Kidney (tissue), 13 donors: ENCODE measurements at regions not wholly inside any gene's neighbourhood (a gene's known extent, or its start where the extent isn't known, plus 50 kb on each side); places are given as distances from the start of the nearest gene placed in this dataset.

ENCODE experiments used
- DNase-seq, 5 donors: peaks; one replicate each; pipeline ENCODE4 v3.0.0-alpha.2; 2013 to 2020
- FAIRE-seq: peaks from 2 replicates; lab custom pipeline; 2012; peaks lifted over from hg19 to GRCh38; lab: Jason Lieb, UNC
- H3K27ac ChIP-seq, 2 donors: one replicate each; pipeline ENCODE4 v1.7.0; 2013; ENCODE audit warnings: low read depth in 2 of 2, low read length in 2 of 2, inconsistent platforms in 1 of 2
- H3K27me3 ChIP-seq: one replicate; pipeline ENCODE4 v1.7.1; 2013; ENCODE audit warnings: low read length, inconsistent platforms; ENCODE audit not compliant: control insufficient read depth, insufficient read depth
- H3K36me3 ChIP-seq, 3 donors: one replicate each; pipeline versions ENCODE4 v1.7.0 to v1.7.1; 2013; ENCODE audit warnings: low read length in 3 of 3, control low read depth in 1 of 3, inconsistent platforms in 1 of 3; ENCODE audit not compliant: insufficient read depth in 3 of 3, control insufficient read depth in 2 of 3
- H3K4me1 ChIP-seq, 3 donors: one replicate each; pipeline versions ENCODE4 v1.7.0 to v1.7.1; 2013; ENCODE audit warnings: low read length in 3 of 3, inconsistent platforms in 1 of 3, low read depth in 1 of 3; ENCODE audit not compliant: control insufficient read depth in 2 of 3, insufficient read depth in 2 of 3
- H3K4me3 ChIP-seq, 3 donors: one replicate each; pipeline versions ENCODE4 v1.7.0 to v1.8.1; 2013; ENCODE audit warnings: low read length in 3 of 3, control low read depth in 1 of 3, inconsistent platforms in 1 of 3
- H3K9ac ChIP-seq, 3 donors: one replicate each; pipeline versions ENCODE4 v1.7.0 to v1.7.1; 2013; ENCODE audit warnings: low read length in 3 of 3, control low read depth in 1 of 3, inconsistent platforms in 1 of 3
- H3K9me3 ChIP-seq, 3 donors: one replicate each; pipeline versions ENCODE4 v1.7.0 to v1.7.1; 2013; ENCODE audit warnings: low read length in 3 of 3, control low read depth in 1 of 3, inconsistent platforms in 1 of 3; ENCODE audit not compliant: control insufficient read depth in 2 of 3, insufficient read depth in 1 of 3
- intact Hi-C: fragments of 100-400 bp; cut with DNase I; formaldehyde crosslinking; loops from one replicate; pipeline ENCODE4 v1.11.1; 2022
- TF ChIP-seq, protein P1 (sequence below): IDR thresholded peaks from 3 replicates; pipeline ENCODE4 v1.5.1; 2012; ENCODE audit warnings: mild to moderate bottlenecking, moderate library complexity, borderline replicate concordance; ENCODE audit not compliant: insufficient read depth; ENCODE audit errors: extremely low read depth
- donor health status: control.
- donor health status: control.
- donor health status: control.
- donor health status: control.
- donor health status: control.
- donor health status: DM: yes; HTN: yes; CAD: no.
- donor health status: Normal renal cell carcinoma (clear cell type).

DNA sequence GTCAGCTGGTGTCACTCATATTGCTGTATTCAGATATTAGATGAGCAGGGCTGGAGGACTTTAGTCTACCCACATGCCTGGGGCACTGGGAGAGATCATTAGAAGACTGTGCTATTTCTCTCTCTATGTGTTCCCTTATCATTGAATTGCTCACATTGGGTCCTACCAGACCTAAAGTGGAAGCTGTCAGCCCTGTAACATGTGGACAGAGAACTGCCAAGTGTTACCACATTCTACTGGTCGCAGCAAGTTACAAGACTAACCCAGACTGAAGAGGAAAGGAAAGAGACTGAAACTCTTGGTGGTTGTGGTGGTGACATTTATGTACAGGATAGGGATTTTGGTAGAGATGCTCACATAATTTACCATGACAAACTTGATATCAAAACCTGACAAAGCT, 627.1 kb upstream of the FZD8 start:
- no peaks in the 10 kb centered on the region for H3K4me1 ChIP-seq
- intact Hi-C loops: no loop called here
- DNase-seq (no peak), FAIRE-seq (no peak)
- H3K9me3 ChIP-seq: no peaks in the 10 kb centered on the region
- no peak overlapping the region for H3K9ac ChIP-seq
- no peak overlapping the region for H3K4me3 ChIP-seq
- TF ChIP-seq, protein P1, sequence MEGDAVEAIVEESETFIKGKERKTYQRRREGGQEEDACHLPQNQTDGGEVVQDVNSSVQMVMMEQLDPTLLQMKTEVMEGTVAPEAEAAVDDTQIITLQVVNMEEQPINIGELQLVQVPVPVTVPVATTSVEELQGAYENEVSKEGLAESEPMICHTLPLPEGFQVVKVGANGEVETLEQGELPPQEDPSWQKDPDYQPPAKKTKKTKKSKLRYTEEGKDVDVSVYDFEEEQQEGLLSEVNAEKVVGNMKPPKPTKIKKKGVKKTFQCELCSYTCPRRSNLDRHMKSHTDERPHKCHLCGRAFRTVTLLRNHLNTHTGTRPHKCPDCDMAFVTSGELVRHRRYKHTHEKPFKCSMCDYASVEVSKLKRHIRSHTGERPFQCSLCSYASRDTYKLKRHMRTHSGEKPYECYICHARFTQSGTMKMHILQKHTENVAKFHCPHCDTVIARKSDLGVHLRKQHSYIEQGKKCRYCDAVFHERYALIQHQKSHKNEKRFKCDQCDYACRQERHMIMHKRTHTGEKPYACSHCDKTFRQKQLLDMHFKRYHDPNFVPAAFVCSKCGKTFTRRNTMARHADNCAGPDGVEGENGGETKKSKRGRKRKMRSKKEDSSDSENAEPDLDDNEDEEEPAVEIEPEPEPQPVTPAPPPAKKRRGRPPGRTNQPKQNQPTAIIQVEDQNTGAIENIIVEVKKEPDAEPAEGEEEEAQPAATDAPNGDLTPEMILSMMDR: no peak
- no peaks in the 10 kb centered on the region for H3K36me3 ChIP-seq
- no peak overlapping the region for H3K27ac ChIP-seq
- no peaks in the 10 kb centered on the region for H3K27me3 ChIP-seq

DNA sequence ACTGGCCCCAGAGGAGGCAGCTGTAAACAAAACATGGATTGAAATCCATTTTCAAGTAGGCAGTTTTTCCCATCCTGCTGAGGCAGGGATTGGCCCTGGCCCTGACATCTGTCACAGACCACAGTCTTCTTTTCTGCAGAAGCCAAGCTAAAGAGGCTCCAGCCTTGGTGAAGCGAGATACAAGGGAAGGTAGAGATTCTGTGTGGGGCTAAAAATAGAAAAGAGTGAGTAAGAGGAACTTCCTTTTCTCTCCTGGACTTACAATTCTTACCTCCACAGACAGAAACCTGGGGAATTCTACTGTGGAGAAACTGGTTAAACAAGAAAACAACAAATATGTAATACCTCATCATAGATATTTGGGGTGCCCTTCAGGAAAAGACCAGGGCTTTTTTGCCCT, 624.8 kb upstream of the FZD8 start:
- Histone ChIP-seq H3K9ac (no peak overlapping the region), H3K27me3 (no peaks in the 10 kb centered on the region), H3K27ac (no peak overlapping the region), H3K9me3 (no peaks in the 10 kb centered on the region), H3K4me1 (no peaks in the 10 kb centered on the region), H3K4me3 (no peak overlapping the region), H3K36me3 (no peaks in the 10 kb centered on the region)
- DNase-seq (no peak), FAIRE-seq (no peak)
- intact Hi-C loops: no loop called here
- TF ChIP-seq, protein P1: no peak

DNA sequence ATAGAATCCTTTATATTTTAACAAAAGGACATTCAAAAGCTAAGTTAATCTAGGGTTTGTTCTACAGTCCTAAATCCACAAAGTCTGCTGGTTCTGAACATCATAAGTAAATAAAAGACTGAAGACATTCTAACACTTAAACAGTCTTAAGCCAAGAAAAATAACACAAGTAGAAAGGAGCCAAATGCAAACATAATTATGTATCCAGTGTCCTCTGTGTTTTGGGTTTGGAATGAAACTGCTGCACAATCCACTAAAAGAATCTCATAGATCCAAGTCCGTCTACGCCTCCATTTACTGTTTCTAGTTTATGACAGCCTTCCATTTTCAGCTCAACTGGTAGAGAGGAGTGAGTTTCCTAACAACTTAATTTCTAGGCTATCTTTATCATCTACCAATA, 623.6 kb upstream of the FZD8 start:
- H3K36me3 ChIP-seq: no peaks in the 10 kb centered on the region
- no peaks in the 10 kb centered on the region for H3K4me1 ChIP-seq
- no peak for DNase-seq
- no peaks in the 10 kb centered on the region for H3K27me3 ChIP-seq
- H3K9me3 ChIP-seq: no peaks in the 10 kb centered on the region
- H3K4me3 ChIP-seq: no peak overlapping the region
- intact Hi-C loops: no loop called here
- FAIRE-seq: no peak
- TF ChIP-seq, protein P1: no peak
- no peak overlapping the region for H3K27ac ChIP-seq
- H3K9ac ChIP-seq: no peak overlapping the region

DNA sequence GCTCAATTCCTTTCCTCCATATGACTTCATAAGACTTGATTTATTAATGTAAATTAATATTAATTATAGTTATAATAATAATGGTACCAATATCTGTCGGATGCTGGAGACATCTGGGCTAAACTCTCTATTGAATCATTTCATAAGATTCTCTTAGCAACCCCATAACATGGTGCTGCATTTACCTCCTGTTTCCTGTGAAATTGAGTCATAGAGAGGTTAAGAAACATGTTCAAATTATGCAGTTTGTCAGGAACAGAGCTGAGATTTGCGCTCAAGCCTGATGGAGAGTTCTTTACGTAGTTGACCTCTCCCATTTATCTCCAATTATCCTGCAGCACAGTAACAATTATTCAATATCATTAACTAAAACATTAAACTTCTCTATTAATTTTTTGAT, 621.8 kb upstream of the FZD8 start:
- Histone ChIP-seq H3K27me3 (no peaks in the 10 kb centered on the region), H3K4me1 (no peaks in the 10 kb centered on the region), H3K9ac (no peak overlapping the region), H3K4me3 (no peak overlapping the region), H3K9me3 (no peaks in the 10 kb centered on the region), H3K27ac (no peak overlapping the region), H3K36me3 (no peaks in the 10 kb centered on the region)
- no peak for DNase-seq
- intact Hi-C loops: no loop called here
- no peak for FAIRE-seq
- TF ChIP-seq, protein P1: no peak
